Thoracic aorta (tissue), 2 donors: ENCODE measurements at regions not wholly inside any gene's neighbourhood (a gene's known extent, or its start where the extent isn't known, plus 50 kb on each side); places are given as distances from the start of the nearest gene placed in this dataset.

Experiments
- ATAC-seq: fragments of 150-250 bp; one replicate; pipeline ENCODE4 v1.8.0; 2017; ENCODE audit warnings: low read depth; ENCODE audit not compliant: insufficient number of reproducible peaks, low FRiP score
- DNase-seq: peaks from one replicate; pipeline ENCODE4 v3.0.0-alpha.2; 2020; ENCODE audit warnings: low spot score
- H3K27ac ChIP-seq, 2 donors: fragments of 200-600 bp; sonication (generic); 1 replicate in 1 of 2; 2 replicates in 1 of 2; pipeline ENCODE4 v1.5.1; 2016; ENCODE audit warnings: mild to moderate bottlenecking in 2 of 2, moderate library complexity in 2 of 2
- H3K27me3 ChIP-seq: fragments of 200-600 bp; sonication (generic); replicated peaks from 2 replicates; pipeline ENCODE4 v1.6.0; 2016; ENCODE audit warnings: mild to moderate bottlenecking; ENCODE audit not compliant: insufficient read depth
- H3K36me3 ChIP-seq: fragments of 200-600 bp; sonication (generic); one replicate; pipeline ENCODE4 v1.5.1; 2016
- H3K4me1 ChIP-seq, 2 donors: fragments of 200-600 bp; sonication (generic); 1 replicate in 1 of 2; 2 replicates in 1 of 2; pipeline versions ENCODE4 v1.5.1 to v1.6.0; 2016; ENCODE audit warnings: low read depth in 2 of 2, mild to moderate bottlenecking in 1 of 2; ENCODE audit not compliant: control insufficient read depth in 1 of 2
- H3K4me3 ChIP-seq: fragments of 200-600 bp; sonication (generic); 2 replicates; pipeline ENCODE4 v1.5.1; 2016; ENCODE audit warnings: mild to moderate bottlenecking
- H3K9me3 ChIP-seq: fragments of 200-600 bp; sonication (generic); 2 replicates; pipeline ENCODE4 v1.5.1; 2016
- CTCF ChIP-seq: fragments of 200-600 bp; sonication (generic); IDR thresholded peaks from one replicate; pipeline ENCODE4 v1.5.1; 2019; ENCODE audit warnings: antibody characterized with exemption

- Histone ChIP-seq H3K27me3 (no peaks in the 10 kb centered on the region), H3K9me3 (no peaks in the 10 kb centered on the region), H3K36me3 (no peaks in the 10 kb centered on the region), H3K4me3 (no peak overlapping the region), H3K4me1 (no peaks in the 10 kb centered on the region), H3K27ac (no peak overlapping the region)
- DNase-seq (no peak), ATAC-seq (no peak)
- TF ChIP-seq CTCF, result no peak
Observed at GRCh38 chr6:9140951-9141460, 705.7 kb upstream of the SLC35B3 start.

GRCh38 chr6:9140172-9140571 lies 704.8 kb upstream of the SLC35B3 start:
- H3K9me3 ChIP-seq, result no peaks in the 10 kb centered on the region
- no peak for TF ChIP-seq CTCF
- H3K36me3 ChIP-seq, result no peaks in the 10 kb centered on the region
- H3K4me3 ChIP-seq, result no peak overlapping the region
- H3K27ac ChIP-seq, result no peak overlapping the region
- DNase-seq (no peak), ATAC-seq (no peak)
- no peaks in the 10 kb centered on the region for H3K4me1 ChIP-seq
- no peaks in the 10 kb centered on the region for H3K27me3 ChIP-seq

GRCh38 chr6:9139746-9140145 lies 704.4 kb upstream of the SLC35B3 start:
- DNase-seq (no peak), ATAC-seq (no peak)
- Histone ChIP-seq H3K4me3 (no peak overlapping the region), H3K36me3 (no peaks in the 10 kb centered on the region), H3K27me3 (no peaks in the 10 kb centered on the region), H3K4me1 (no peaks in the 10 kb centered on the region), H3K9me3 (no peaks in the 10 kb centered on the region), H3K27ac (no peak overlapping the region)
- TF ChIP-seq CTCF, result no peak

GRCh38 chr6:9138936-9139335 lies 703.6 kb upstream of the SLC35B3 start:
- Histone ChIP-seq H3K4me1 (no peaks in the 10 kb centered on the region), H3K36me3 (no peaks in the 10 kb centered on the region), H3K4me3 (no peak overlapping the region), H3K27me3 (no peaks in the 10 kb centered on the region), H3K9me3 (no peaks in the 10 kb centered on the region), H3K27ac (no peak overlapping the region)
- TF ChIP-seq CTCF, result no peak
- DNase-seq, result no peak
- ATAC-seq, result no peak

- no peak for ATAC-seq
- H3K27ac ChIP-seq, result no peak overlapping the region
- TF ChIP-seq CTCF, result no peak
Observed at GRCh38 chr6:9136141-9136822, 700.9 kb upstream of the SLC35B3 start.

More at GRCh38 chr6:9136141-9136822, 700.9 kb upstream of the SLC35B3 start:
- no peaks in the 10 kb centered on the region for H3K36me3 ChIP-seq
- no peaks in the 10 kb centered on the region for H3K4me1 ChIP-seq
- no peak overlapping the region for H3K4me3 ChIP-seq
- no peaks in the 10 kb centered on the region for H3K27me3 ChIP-seq
- no peak for DNase-seq
- no peaks in the 10 kb centered on the region for H3K9me3 ChIP-seq
